ENCODE measurements at regions not wholly inside any gene's neighbourhood (a gene's known extent, or its start where the extent isn't known, plus 50 kb on each side); places are given as distances from the start of the nearest gene placed in this dataset.
"Not testable (repeated sequence)": the region's sequence is repeated elsewhere in the genome, so short reads cannot be mapped to it uniquely, and the experiment has no call there.

GRCh38 chr1:25171013-25171412, 61.3 kb downstream of the SYF2 start:
- DNase-seq, result not testable (repeated sequence)

GRCh38 chr1:25170439-25170838, 61.9 kb downstream of the SYF2 start:
- no peak for DNase-seq

- DNase-seq, result no peak
Measured at GRCh38 chr1:25169610-25170009, 62.7 kb downstream of the SYF2 start.

- DNase-seq, result no peak
Measured at GRCh38 chr1:25169168-25169567, 63.1 kb downstream of the SYF2 start.

GRCh38 chr1:25168193-25169071, 63.9 kb downstream of the SYF2 start:
- no peak for DNase-seq

GRCh38 chr1:25167269-25168192, 64.8 kb downstream of the SYF2 start:
- DNase-seq, result no peak

- no peak for DNase-seq
Measured at GRCh38 chr1:25166847-25167246, 65.5 kb downstream of the SYF2 start.

- DNase-seq, result no peak
Measured at GRCh38 chr1:25163986-25164385, 68.3 kb downstream of the SYF2 start.

GRCh38 chr1:25161981-25162380, 70.3 kb downstream of the SYF2 start:
- no peak for DNase-seq

GRCh38 chr1:25157846-25158245, 74.5 kb downstream of the SYF2 start:
- DNase-seq, result no peak

GRCh38 chr1:25150985-25151495, 81.3 kb downstream of the SYF2 start:
- no peak for DNase-seq

GRCh38 chr1:25148673-25149300, 83.5 kb downstream of the SYF2 start:
- no peak for DNase-seq

- DNase-seq, result no peak
Measured at GRCh38 chr1:25146451-25146855, 85.8 kb downstream of the SYF2 start.

- no peak for DNase-seq
Measured at GRCh38 chr1:25145775-25146393, 86.4 kb downstream of the SYF2 start.

- DNase-seq, result no peak
Measured at GRCh38 chr1:25140073-25140797, 92.1 kb downstream of the SYF2 start.

GRCh38 chr1:25137521-25138395, 94.5 kb downstream of the SYF2 start:
- no peak for DNase-seq

- no peak for DNase-seq
Measured at GRCh38 chr1:25137106-25137505, 95.2 kb downstream of the SYF2 start.

GRCh38 chr1:25135909-25136308, 96.4 kb downstream of the SYF2 start:
- no peak for DNase-seq

- no peak for DNase-seq
Measured at GRCh38 chr1:25134801-25135461, 97.4 kb downstream of the SYF2 start.

GRCh38 chr1:25134307-25134706, 98.0 kb downstream of the SYF2 start:
- no peak for DNase-seq
